ENCODE measurements at regions not wholly inside any gene's neighbourhood (a gene's known extent, or its start where the extent isn't known, plus 50 kb on each side); places are given as distances from the start of the nearest gene placed in this dataset.
"Not testable (repeated sequence)": the region's sequence is repeated elsewhere in the genome, so short reads cannot be mapped to it uniquely, and the experiment has no call there.

- no peaks in the 10 kb centered on the region for H3K36me3 Mint-ChIP-seq
- H3K27ac Mint-ChIP-seq: no peak overlapping the region
- no peaks in the 10 kb centered on the region for H3K4me1 Mint-ChIP-seq
- no peak overlapping the region for H3K4me3 Mint-ChIP-seq
- DNase-seq (ENCODE audit: low spot score in 2 of 2, unreplicated experiment in 2 of 2): no peak
- no peak for TF ChIP-seq CTCF (IDR thresholded peaks at IDR 0.05; ENCODE audit: unreplicated experiment)
- H3K27me3 Mint-ChIP-seq (ENCODE audit: low read depth): peaks cover 17% of the 10 kb centered on the region
- no peaks in the 10 kb centered on the region for H3K9me3 Mint-ChIP-seq
These were observed 114.0 kb upstream of the GOT2 start for GRCh38 chr16:58847902-58848661.

- not testable (repeated sequence) for H3K27ac Mint-ChIP-seq; DNase-seq (ENCODE audit: low spot score in 2 of 2, unreplicated experiment in 2 of 2); H3K4me3 Mint-ChIP-seq; H3K9me3 Mint-ChIP-seq; H3K36me3 Mint-ChIP-seq; H3K4me1 Mint-ChIP-seq; H3K27me3 Mint-ChIP-seq (ENCODE audit: low read depth)
These were observed 112.1 kb upstream of the GOT2 start for GRCh38 chr16:58846226-58846625.

- Mint-ChIP-seq H3K4me1 (no peaks in the 10 kb centered on the region), H3K9me3 (no peaks in the 10 kb centered on the region), H3K4me3 (no peak overlapping the region), H3K27ac (no peak overlapping the region), H3K36me3 (no peaks in the 10 kb centered on the region), H3K27me3 (ENCODE audit: low read depth) (peaks cover 5% of the 10 kb centered on the region)
- DNase-seq (ENCODE audit: low spot score in 2 of 2, unreplicated experiment in 2 of 2): no peak
- no peak for TF ChIP-seq CTCF (IDR thresholded peaks at IDR 0.05; ENCODE audit: unreplicated experiment)
These were observed 109.6 kb upstream of the GOT2 start for GRCh38 chr16:58843675-58844074.

GRCh38 chr16:58842746-58843145 lies 108.6 kb upstream of the GOT2 start:
- DNase-seq (ENCODE audit: low spot score in 2 of 2, unreplicated experiment in 2 of 2): no peak
- no peak for TF ChIP-seq CTCF (IDR thresholded peaks at IDR 0.05; ENCODE audit: unreplicated experiment)
- H3K4me3 Mint-ChIP-seq: no peak overlapping the region
- H3K9me3 Mint-ChIP-seq: no peaks in the 10 kb centered on the region
- no peak overlapping the region for H3K27ac Mint-ChIP-seq
- H3K27me3 Mint-ChIP-seq (ENCODE audit: low read depth): peaks cover 5% of the 10 kb centered on the region
- H3K4me1 Mint-ChIP-seq: no peaks in the 10 kb centered on the region
- H3K36me3 Mint-ChIP-seq: no peaks in the 10 kb centered on the region

- H3K4me3 Mint-ChIP-seq: no peak overlapping the region
- no peak overlapping the region for H3K27ac Mint-ChIP-seq
- no peak for DNase-seq (ENCODE audit: low spot score in 2 of 2, unreplicated experiment in 2 of 2)
These were observed 108.0 kb upstream of the GOT2 start for GRCh38 chr16:58842156-58842555.

GRCh38 chr16:58837950-58838349 lies 103.8 kb upstream of the GOT2 start:
- peaks cover 4% of the 10 kb centered on the region for H3K27me3 Mint-ChIP-seq (ENCODE audit: low read depth)
- H3K27ac Mint-ChIP-seq: no peak overlapping the region
- no peak for TF ChIP-seq CTCF (IDR thresholded peaks at IDR 0.05; ENCODE audit: unreplicated experiment)
- H3K36me3 Mint-ChIP-seq: no peaks in the 10 kb centered on the region
- no peak for DNase-seq (ENCODE audit: low spot score in 2 of 2, unreplicated experiment in 2 of 2)
- no peak overlapping the region for H3K4me3 Mint-ChIP-seq
- H3K4me1 Mint-ChIP-seq: no peaks in the 10 kb centered on the region
- H3K9me3 Mint-ChIP-seq: peaks cover 4% of the 10 kb centered on the region

More at GRCh38 chr16:58842156-58842555, 108.0 kb upstream of the GOT2 start:
- Mint-ChIP-seq H3K36me3 (no peaks in the 10 kb centered on the region), H3K9me3 (no peaks in the 10 kb centered on the region), H3K27me3 (ENCODE audit: low read depth) (peaks cover 5% of the 10 kb centered on the region), H3K4me1 (no peaks in the 10 kb centered on the region)
- TF ChIP-seq CTCF (IDR thresholded peaks at IDR 0.05; ENCODE audit: unreplicated experiment): no peak
